C4-2B (cell line): ENCODE measurements at regions not wholly inside any gene's neighbourhood (a gene's known extent, or its start where the extent isn't known, plus 50 kb on each side); places are given as distances from the start of the nearest gene placed in this dataset.
"Not testable (repeated sequence)": the region's sequence is repeated elsewhere in the genome, so short reads cannot be mapped to it uniquely, and the experiment has no call there.

Source experiments
- CTCF ChIP-seq: fragments of 450-650 bp; conservative IDR thresholded peaks from 2 replicates; pipeline ENCODE4 v1.5.1; 2017; ENCODE audit warnings: mild to moderate bottlenecking
- ZFX ChIP-seq: fragments of 450-650 bp; IDR thresholded peaks from 2 replicates; pipeline ENCODE4 v1.6.1; 2017

- not testable (repeated sequence) for TF ChIP-seq CTCF, ZFX
These were observed 55.2 kb downstream of the GOLGA8B start for GRCh38 chr15:34528055-34528754.
